Fibroblast of villous mesenchyme (primary cell): ENCODE measurements at regions not wholly inside any gene's neighbourhood (a gene's known extent, or its start where the extent isn't known, plus 50 kb on each side); places are given as distances from the start of the nearest gene placed in this dataset.

Experiments
- DNase-seq: peaks from one replicate; pipeline ENCODE4 v3.0.0-alpha.2; 2010; ENCODE audit warnings: low read depth
- H3K4me3 ChIP-seq: 2 replicates; pipeline ENCODE4 v1.5.1; 2011; ENCODE audit warnings: low read depth, mild to moderate bottlenecking, low read length
- TF ChIP-seq, protein P1 (sequence below): IDR thresholded peaks from 2 replicates; pipeline ENCODE4 v1.5.1; 2012; ENCODE audit warnings: low read depth, mild to moderate bottlenecking, low read length; ENCODE audit not compliant: insufficient read depth

DNA sequence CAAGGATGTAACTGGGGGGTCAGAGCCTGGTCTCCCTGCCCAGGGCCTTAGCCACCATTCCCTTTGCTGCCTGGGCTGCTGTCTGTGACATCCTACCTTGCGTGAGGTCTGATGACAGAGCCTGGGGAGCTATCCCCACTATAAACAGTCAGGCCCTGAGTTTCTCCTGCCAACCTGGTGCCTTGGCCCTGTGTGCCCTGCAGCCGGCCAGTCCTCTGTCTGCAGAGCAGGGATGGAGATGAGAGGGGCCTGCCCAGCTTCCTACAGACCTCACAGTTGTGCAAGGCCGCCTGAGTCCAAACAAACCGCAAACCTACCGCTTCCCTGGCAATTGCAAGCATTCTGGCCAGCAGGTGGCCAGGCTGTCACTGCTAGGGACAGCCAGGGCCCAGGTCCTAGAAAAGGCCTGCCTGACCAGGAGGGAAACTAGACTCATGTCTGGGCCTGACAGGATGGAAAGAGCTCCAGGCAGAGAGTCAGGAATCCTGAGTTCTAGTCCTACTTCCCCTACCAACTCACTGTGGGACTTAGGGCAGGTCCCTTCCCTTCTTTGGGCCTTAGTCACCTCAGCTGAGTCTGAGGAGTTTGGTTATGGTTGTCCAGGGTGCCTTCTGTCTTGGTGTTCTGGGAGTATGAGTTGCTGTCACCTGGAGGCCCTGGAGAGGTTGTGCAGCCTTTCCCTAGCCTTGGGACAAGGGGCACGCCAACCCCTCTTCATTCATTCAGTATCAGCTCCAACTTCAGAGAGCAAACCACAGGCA, 86.2 kb downstream of the VEGFA start:
- no peak overlapping the region for H3K4me3 ChIP-seq
- TF ChIP-seq, protein P1, sequence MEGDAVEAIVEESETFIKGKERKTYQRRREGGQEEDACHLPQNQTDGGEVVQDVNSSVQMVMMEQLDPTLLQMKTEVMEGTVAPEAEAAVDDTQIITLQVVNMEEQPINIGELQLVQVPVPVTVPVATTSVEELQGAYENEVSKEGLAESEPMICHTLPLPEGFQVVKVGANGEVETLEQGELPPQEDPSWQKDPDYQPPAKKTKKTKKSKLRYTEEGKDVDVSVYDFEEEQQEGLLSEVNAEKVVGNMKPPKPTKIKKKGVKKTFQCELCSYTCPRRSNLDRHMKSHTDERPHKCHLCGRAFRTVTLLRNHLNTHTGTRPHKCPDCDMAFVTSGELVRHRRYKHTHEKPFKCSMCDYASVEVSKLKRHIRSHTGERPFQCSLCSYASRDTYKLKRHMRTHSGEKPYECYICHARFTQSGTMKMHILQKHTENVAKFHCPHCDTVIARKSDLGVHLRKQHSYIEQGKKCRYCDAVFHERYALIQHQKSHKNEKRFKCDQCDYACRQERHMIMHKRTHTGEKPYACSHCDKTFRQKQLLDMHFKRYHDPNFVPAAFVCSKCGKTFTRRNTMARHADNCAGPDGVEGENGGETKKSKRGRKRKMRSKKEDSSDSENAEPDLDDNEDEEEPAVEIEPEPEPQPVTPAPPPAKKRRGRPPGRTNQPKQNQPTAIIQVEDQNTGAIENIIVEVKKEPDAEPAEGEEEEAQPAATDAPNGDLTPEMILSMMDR, result peak; percentile 47
- peak; percentile 54 for DNase-seq

DNA sequence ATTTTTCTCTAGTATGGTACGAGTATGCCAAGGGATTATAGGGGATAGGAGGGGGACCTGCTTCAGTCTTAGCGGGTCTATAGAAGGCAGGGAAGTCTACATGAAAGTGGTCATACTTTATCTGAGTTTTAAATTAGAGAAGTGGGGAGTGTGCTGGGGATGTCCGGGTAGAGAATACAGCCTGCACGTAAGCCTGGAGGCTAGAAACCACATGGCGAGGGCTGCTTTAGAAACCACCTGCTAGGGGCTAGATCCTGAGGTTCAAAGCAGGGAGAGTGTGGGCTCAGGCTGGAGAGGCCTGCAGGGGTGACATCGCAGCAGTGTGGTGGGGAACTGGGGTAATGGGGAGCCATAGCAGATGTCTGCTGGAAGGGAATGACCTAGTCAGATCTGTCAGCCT, 85.2 kb downstream of the VEGFA start:
- TF ChIP-seq, protein P1, result no peak
- DNase-seq, result no peak
- no peak overlapping the region for H3K4me3 ChIP-seq

DNA sequence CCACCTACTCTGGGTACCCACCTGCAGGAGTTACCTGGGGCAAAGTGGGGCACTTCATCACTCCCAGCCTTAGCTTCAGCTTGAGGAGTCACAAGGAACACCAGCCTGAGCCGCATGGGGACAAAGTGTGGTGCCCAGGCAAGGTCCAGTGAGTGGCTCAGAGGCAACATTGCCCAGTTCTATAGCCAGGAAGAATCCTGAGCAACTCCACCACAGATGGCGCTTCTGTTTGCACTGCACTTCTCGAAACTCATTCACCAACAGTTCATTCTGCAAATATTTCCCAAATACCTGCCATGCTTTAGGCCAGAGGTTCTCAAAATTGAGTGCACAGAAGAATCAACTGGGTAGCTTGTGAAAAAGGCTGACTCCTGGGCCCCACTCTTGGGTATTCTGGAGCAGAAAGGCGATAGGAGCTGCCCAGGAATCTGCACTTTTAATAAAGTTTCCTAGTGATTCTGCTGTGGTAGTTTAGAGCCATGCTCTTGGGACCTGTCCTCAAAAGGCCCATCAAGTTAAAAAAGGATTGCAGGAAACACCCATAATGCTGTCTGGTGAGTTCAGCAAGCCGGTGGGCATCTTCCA, 83.1 kb downstream of the VEGFA start:
- no peak for DNase-seq
- TF ChIP-seq, protein P1, result no peak
- H3K4me3 ChIP-seq, result no peak overlapping the region

DNA sequence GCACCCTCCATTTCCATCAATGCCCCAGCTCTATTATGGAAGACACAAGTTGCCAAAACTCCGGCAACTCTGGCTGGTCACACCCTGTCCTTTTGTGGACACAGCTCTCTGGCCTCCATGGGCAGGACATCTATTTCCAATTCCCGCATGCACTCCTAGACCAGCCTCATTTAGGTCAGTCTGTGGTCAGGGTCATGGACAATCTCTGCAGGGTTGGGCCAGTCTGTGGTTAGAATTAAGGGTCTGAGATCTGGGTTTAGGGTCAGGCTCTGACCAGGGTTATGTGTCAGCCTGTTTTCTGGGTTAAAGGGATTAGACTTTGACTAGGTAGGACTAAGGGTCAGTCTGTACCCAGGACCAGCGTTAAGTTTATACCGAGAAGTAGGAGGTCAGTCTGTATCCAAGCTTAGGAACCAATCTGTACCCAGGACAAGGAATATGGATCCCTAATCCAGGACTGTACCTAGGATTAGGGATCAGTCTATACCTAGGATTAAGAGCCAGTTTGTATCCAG, 82.4 kb downstream of the VEGFA start:
- H3K4me3 ChIP-seq, result no peak overlapping the region
- TF ChIP-seq, protein P1, result no peak
- peak; percentile 43 for DNase-seq

DNA sequence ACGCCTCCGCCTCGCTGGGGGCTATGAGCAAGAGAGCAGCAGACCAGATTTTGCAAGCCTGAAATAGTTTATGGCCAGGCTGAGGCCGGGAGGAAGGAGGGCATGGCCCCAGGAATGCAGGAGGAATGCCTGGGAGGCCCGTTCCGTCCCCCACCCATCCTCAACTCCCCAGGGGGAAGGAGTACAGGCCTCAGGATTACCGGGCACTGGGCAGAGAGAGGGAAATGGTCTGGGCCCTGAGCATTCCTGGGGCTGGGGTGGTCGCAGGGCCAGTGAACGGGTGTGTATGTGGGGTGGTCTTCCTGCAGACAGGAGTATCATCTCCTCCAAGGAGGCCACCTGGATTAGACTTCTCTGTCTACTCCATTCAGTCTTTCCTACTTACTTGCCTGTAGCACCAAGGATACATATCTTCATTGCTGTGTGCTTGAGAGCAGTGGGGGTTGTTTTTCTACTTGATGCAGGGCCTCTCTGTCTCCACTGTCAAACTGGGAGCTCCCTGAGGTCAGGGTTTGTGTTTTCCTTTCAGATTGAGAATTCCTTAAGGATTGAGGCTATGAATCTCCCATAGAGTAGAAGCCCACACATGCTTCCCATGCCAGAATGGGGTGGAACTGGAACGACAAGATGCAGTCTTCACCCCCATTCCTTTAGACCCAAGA, 81.3 kb downstream of the VEGFA start:
- TF ChIP-seq, protein P1, result no peak
- no peak overlapping the region for H3K4me3 ChIP-seq
- peak; percentile 77 for DNase-seq

DNA sequence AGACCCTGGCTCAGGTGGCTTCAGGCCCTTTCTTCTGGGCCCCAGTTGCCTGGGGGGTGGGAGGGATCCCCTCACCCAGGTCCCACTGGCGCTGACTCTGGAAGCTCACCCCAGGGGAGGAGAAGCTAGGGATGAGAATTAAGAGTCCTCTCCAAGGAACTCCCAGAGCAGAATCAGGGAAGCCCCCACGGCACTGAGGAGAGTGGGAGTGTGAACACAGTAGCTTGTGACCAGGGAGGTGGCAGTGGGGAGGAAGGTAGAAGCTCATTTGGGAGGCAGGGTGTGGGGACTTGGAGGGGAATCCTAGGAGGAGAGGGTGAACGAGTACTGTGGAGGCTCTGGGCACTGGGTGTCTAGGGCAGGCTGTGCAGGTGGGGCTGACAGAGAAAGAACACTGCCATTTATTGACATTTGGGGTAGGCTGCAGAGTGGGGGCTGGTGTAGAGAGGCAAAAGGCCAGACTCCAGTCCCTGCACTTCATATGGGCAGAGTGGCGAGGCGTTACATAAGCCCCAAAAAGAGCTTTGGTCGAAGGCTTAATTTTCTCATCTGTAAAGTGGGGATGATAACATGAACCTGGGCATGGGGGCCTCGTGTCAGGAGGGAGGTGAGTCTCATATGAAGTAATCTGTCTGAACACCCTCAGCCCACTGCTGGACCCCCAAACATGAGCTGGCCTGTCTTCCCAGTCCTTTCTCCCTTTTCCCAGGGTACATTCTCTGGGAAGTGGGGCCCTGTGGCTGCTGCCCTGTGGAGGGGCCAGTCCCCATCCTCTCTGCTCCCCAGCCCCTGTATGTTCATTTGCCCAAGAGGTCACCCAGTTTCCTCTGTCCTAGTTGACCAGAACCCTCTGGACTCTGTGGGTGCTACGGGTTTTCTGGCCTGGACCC, 80.5 kb downstream of the VEGFA start:
- no peak overlapping the region for H3K4me3 ChIP-seq
- TF ChIP-seq, protein P1, result no peak
- no peak for DNase-seq
